NCI-H69 (cell line): ENCODE measurements at regions not wholly inside any gene's neighbourhood (a gene's known extent, or its start where the extent isn't known, plus 50 kb on each side); places are given as distances from the start of the nearest gene placed in this dataset.
A peak's percentile ranks its signal among the peaks of the same experiment; 100 is the strongest.

Experiments used
- DNase-seq: peaks from one replicate; lab custom pipeline; 2025; lab: John Stamatoyannopoulos, UW

DNA sequence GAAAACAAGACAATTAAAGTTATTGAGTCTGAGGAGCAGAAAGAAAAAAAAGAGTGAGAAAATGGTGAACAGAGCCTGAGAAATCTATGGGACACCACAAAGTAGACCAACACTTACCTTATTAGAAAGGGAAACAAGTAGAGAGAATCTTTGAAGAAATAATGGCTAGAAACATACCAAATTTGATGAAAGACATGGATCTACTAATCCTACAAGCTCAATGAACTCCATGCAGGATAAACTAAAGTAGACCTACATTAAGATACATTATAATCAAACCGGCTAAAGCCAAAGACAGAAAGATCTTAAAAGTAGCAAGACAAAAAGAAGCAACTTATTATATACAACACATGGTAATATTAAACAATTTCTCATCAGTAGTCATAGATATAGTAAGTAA, 782.3 kb upstream of the GHITM start:
- DNase-seq = no peak

DNA sequence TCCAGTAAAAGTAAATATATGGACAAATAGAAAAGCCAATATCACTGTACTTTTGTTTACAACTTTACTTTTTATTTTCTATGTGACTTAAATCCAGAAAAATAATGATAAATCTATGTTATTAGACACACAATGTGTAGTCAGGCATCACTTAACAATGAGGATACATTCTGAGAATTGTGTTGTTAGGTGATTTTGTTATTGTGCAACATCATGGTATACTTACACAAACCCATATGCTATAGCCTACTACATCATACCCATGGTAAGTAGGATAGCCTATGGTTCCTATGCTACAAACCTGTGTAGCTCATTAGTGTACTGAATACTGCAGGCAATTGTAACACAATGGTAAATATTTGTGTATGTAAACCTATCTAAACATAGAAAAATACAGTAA, 781.7 kb upstream of the GHITM start:
- no peak for DNase-seq

DNA sequence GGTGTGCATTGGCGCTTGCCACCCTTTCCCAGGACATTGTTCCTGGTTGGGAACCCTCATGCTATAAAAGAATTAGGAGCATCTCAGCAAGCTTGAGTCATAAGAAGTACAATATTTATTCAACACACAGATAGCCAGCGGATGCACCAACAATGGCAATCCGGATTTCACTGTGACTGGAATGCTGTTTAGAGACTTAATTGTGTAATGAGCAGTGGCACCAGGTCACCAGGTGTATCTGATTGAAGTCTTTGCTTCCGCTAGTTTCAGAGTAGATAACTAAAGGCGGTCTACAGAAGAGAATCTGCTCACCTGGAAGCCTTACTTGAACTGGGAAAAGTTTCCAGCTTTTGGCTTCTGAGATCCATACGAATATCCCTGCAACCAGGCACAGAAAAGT, 772.3 kb upstream of the GHITM start:
- peak; percentile 76 for DNase-seq

GRCh38 chr10:83371696-83372490, 767.4 kb upstream of the GHITM start:
- peak; percentile 56 for DNase-seq

DNA sequence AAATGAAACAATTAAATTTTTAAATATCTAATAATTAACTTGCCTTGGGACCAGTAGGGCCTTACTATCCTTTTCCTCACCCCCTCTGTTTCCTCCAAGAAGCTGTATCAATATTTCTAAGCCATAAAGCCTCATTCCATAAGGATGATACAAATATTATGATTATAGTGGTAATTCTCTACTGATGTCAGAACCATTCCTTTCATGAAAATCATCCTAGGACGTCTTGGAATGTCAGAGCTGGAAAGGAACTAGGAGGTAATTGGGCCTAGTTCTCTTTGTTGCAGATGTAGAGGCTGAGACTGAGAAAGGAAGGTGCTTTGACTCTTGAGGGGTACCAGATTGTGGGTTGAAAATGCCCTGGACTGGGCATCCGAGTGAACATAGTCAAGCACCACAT, 766.7 kb upstream of the GHITM start:
- DNase-seq = no peak

GRCh38 chr10:83373671-83374070, 765.6 kb upstream of the GHITM start:
- DNase-seq = peak; percentile 66

- DNase-seq = no peak
These were observed 764.6 kb upstream of the GHITM start for GRCh38 chr10:83374741-83375140.

DNA sequence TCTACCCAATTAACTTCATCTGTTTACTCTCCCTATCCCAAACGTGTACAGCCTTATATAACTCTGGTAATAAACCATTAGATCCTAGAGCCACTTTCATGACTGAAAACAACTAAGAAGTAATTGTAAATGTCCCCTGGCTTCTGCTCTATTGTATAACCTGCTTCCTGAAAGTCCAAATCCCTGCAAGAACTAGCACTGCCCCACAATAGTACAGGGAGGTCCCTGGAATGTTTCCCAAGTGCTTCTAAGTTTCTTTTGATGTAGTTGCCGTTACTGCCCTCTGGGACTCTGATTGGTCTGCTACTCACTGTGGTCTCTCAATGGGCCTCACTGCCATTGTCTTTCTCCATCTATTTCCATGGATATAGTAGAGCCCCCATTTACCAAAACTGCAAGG, 764.0 kb upstream of the GHITM start:
- no peak for DNase-seq

- DNase-seq = no peak
These were observed 741.5 kb upstream of the GHITM start for GRCh38 chr10:83397806-83398205.

- DNase-seq = no peak
These were observed 728.7 kb upstream of the GHITM start for GRCh38 chr10:83410570-83410969.

DNA sequence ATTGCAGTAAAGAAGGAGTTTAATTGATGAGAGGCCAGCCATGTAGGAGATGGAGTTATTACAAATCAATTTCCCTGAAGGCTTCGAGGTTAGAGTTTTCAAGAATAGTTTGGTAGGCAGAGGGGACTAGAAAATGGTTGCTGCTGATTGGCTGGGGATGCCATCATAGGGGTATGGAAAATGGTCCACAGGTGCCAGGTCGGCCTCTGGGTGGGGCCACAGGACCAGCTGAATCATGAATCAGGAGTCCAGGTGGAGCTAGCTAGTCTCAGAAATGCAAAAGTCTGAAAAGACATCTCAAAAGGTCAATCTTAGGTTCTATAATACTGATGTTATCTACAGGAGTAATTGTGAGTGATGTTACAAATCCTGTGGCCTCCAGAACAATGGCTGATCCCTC, 714.0 kb upstream of the GHITM start:
- no peak for DNase-seq

- peak; percentile 2 for DNase-seq
These were observed 712.2 kb upstream of the GHITM start for GRCh38 chr10:83427101-83427500.

DNA sequence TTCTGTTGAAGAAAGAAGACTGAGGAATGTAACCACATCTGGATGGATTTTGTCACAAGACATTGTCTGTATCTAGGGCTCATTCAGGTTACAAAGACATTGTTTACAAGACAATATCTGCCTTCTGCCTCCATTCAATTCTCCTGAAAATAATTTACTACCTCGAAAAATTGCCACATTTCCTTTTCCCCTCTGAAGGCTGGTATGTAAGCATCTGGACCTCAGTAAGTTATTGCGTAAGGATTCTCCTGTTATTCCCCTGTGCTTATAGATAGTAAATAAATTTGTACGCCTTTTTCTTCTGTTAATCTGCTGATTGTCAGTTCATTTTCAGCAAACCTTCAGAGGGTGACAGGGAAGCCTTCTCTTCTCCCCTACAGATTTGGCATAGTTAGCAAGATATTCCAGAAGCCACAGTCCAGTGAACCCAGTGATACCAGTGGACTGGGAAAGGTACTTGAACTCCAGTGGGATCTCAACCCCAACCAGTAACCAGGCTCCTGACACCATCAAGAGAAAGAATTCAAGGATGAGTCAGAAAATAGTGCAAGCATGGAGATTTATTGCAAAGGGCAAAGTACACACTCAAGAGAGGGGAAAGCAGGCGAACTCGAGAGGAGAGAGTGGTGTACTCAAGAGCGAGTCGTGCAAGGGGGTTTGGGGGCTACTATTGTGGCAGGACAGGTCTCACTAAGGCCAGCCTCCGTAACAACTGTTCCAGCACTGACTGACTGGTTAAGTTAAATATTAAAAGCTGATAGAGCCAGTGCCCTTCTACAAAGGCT, 706.9 kb upstream of the GHITM start:
- DNase-seq = no peak

- DNase-seq = no peak
These were observed 705.6 kb upstream of the GHITM start for GRCh38 chr10:83433705-83434104.

DNA sequence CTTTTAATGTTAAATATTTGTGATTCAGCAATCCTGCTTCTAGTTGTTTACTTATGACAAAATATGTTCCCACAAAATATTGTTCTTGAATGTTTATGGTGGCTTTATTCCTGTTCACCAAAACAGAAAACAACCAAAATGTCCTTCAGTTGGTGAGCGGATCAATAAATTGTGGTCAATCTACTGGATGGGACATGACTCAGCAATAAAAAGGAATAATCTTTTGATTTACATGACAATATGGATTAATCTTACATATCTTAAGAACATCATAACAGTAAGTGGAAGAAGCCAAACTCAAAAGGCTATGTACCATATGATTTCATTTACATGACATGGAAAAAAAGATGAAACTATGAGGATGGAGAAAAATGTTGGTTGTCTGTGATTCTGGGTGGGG, 691.3 kb upstream of the GHITM start:
- DNase-seq = no peak

- DNase-seq = no peak
These were observed 680.7 kb upstream of the GHITM start for GRCh38 chr10:83458611-83459010.

DNA sequence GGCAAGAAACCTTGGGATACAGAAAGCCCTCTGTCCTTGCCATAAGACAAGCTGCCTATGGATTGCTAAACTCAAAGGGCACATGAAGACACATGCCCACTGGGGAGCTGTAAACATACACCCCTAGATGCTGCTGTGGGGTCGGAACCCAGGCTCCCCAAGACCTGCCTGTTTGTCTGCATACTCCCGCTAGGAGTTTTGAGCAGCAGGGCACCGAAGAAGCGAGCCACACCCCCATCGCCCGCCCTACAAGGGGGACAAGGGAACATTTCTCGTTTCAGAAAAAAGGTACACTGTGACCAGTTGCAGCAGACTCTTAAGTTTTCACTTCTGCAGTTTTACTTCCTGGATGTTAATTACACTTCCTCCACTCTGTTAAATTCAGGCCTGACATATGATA, 680.2 kb upstream of the GHITM start:
- no peak for DNase-seq

GRCh38 chr10:83469728-83470331, 669.5 kb upstream of the GHITM start:
- no peak for DNase-seq

DNA sequence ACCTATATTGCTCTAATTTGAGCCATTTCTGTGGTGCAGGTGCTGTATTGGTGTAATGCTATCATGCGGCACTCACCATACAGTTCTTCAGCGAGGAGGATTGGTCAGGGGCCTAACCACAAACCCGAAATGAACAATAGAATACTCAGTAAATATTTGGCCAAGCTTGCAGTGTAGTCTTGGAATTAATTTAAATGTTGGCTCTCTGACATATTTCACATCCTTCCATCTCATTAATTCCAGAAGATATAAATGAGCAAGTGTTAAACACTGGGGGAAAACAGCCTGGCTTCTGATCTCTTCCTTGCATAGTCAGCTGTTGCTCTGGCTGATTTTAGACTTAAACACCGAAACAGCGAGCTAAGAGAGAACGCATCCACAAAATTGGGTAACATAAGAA, 663.1 kb upstream of the GHITM start:
- DNase-seq = no peak

GRCh38 chr10:83489161-83489560, 650.1 kb upstream of the GHITM start:
- DNase-seq = no peak

DNA sequence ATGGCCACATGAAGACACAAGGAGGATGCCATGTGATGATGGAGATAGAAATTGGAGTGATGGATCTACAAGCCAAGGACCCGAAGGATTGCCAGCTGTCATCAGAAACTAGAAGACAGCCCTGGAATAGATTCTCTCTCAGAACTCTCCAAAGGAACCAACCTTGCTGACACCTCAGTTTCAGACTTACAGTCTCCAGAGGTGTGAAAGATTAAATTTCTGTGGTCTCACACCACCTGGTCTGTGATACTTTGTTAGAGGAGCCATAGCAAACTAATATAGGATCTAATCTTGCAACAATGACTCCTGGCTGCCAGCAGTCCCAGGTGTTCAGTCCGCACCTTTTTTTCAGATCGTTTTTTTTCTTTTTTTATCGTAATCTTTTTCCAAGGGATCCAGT, 647.3 kb upstream of the GHITM start:
- DNase-seq = no peak

DNA sequence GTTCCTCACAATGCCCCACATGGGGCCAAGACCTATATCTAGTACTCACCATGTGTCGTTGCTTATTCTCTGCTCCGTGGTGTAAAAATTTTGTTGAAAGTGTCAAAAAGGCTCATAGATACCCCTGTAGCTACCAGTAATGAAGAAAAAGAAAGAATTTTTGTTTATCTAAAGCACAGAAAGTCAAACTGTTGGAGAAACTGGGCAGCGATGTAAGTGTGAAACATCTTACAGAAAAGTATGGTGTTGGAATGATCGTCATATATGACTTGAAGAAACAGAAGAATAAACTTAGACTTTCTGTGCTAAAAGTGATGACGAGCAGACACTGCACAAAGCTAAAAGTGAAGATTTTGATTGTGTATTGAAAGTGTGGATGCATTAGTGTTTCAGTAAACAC, 626.6 kb upstream of the GHITM start:
- DNase-seq = no peak

DNA sequence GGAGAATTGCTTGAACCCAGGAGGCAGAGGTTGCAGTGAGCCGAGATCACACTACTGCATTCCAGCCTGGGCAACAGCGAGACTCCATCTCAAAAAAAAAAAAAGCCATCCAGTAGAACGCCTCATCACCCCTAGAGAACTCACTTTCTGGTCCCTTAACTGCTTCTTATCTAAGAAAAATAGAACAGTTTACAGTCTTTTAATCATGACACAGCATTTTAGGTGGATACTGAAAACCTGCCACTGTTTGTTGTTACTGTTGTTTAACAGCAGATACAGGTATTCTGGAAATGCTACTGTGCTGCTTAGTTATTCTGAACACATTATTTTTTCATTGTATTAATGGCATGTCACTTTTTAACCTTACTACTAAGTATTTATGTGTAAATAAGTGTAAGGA, 624.3 kb upstream of the GHITM start:
- no peak for DNase-seq
